HepG2 (cell line): ENCODE measurements at regions not wholly inside any gene's neighbourhood (a gene's known extent, or its start where the extent isn't known, plus 50 kb on each side); places are given as distances from the start of the nearest gene placed in this dataset.

Experiments
- ATAC-seq: fragments of 200-7000 bp; cut with Tn5 transposase; 3 replicates; pipeline ENCODE4 v1.9.1; 2020; ENCODE audit warnings: mild to moderate bottlenecking, moderate library complexity
- BruUV-seq: library from RNA; stranded (reverse); fragments of 400-500 nt; replicated peaks from 2 replicates; lab custom pipeline; 2021; lab: Mats Ljungman, UMichigan
- CTCF ChIA-PET: fragments of 300-600 bp; formaldehyde crosslinking; extraction: SDS; loops from one replicate; lab custom pipeline; 2021; ENCODE audit warnings: low total read pairs, inconsistent platforms, low intra/inter-chr PET ratio; lab: Yijun Ruan, JAX
- POLR2A ChIA-PET: fragments of 350-600 bp; sonication (Branson Sonifier 250); formaldehyde crosslinking; loops from one replicate; lab custom pipeline; 2020; ENCODE audit warnings: antibody characterized with exemption, inconsistent platforms; lab: Yijun Ruan, JAX
- DNase-seq: peaks from one replicate; pipeline ENCODE4 v3.0.0-alpha.2; 2015; ENCODE audit warnings: low spot score
- FAIRE-seq: peaks from 3 replicates; lab custom pipeline; 2011; peaks lifted over from hg19 to GRCh38; lab: Jason Lieb, UNC
- H2AFZ ChIP-seq: one replicate; pipeline ENCODE4 v1.6.1; 2011; ENCODE audit warnings: low read length, inconsistent platforms
- H3K27ac ChIP-seq: fragments of 300-600 bp; 3 replicates; pipeline ENCODE4 v1.8.0; 2011; ENCODE audit warnings: mixed run types, mild to moderate bottlenecking, mixed read lengths, low read length, inconsistent platforms; ENCODE audit not compliant: insufficient read depth; ENCODE audit errors: extremely low read length
- H3K27me3 ChIP-seq, 2 experiments: fragments of 200-600 bp in 1 of 2; 2 replicates in 1 of 2; 3 replicates in 1 of 2; pipeline versions ENCODE4 v1.6.0 to v1.8.0; 2011; ENCODE audit warnings: low read length in 2 of 2, mild to moderate bottlenecking in 2 of 2, moderate library complexity in 2 of 2, inconsistent platforms in 1 of 2; ENCODE audit not compliant: insufficient read depth in 2 of 2, control insufficient read depth in 1 of 2
- H3K36me3 ChIP-seq, 2 experiments: fragments of 200-600 bp in 1 of 2; replicated peaks in 1 of 2; 2 replicates in 1 of 2; 3 replicates in 1 of 2; pipeline versions ENCODE4 v1.5.1 to v1.8.0; 2011; ENCODE audit warnings: low read length in 2 of 2, inconsistent platforms in 1 of 2; ENCODE audit not compliant: insufficient read depth in 2 of 2, control insufficient read depth in 1 of 2
- H3K4me1 ChIP-seq: 2 replicates; pipeline ENCODE4 v1.5.1; 2012; ENCODE audit warnings: low read length, inconsistent platforms; ENCODE audit not compliant: insufficient read depth
- H3K4me2 ChIP-seq: 2 replicates; pipeline ENCODE4 v1.6.0; 2011; ENCODE audit warnings: low read depth, low read length, inconsistent platforms
- H3K4me3 ChIP-seq, 3 experiments: fragments of 200-600 bp in 1 of 3; sonication (generic), shearing (Covaris generic) in 1 of 3; replicated peaks in 1 of 3; 2 replicates each; pipeline ENCODE4 v1.5.1; 2011 to 2016; ENCODE audit warnings: low read length in 3 of 3, inconsistent platforms in 2 of 3, low read depth in 2 of 3, mild to moderate bottlenecking in 2 of 3, control low read depth in 1 of 3, mixed read lengths in 1 of 3; ENCODE audit not compliant: insufficient read depth in 1 of 3
- H3K79me2 ChIP-seq: one replicate; pipeline ENCODE4 v1.6.1; 2011; ENCODE audit warnings: low read length, inconsistent platforms; ENCODE audit not compliant: insufficient read depth
- H3K9ac ChIP-seq: 2 replicates; pipeline ENCODE4 v1.6.0; 2011; ENCODE audit warnings: mild to moderate bottlenecking, low read depth, low read length, inconsistent platforms; ENCODE audit not compliant: insufficient read depth
- H3K9me3 ChIP-seq: 2 replicates; pipeline ENCODE4 v1.5.1; 2012; ENCODE audit warnings: mild to moderate bottlenecking, low read length
- H4K20me1 ChIP-seq: 2 replicates; pipeline ENCODE4 v1.6.0; 2011; ENCODE audit warnings: inconsistent platforms, mild to moderate bottlenecking, low read length, moderate library complexity; ENCODE audit not compliant: insufficient read depth
- E2F1 ChIP-seq: sonication (generic); formaldehyde crosslinking; IDR thresholded peaks from 2 replicates; pipeline ENCODE4 v1.5.0; 2020; ENCODE audit warnings: missing genetic modification reagents
- ELF3 ChIP-seq: IDR thresholded peaks from 2 replicates; pipeline ENCODE4 v1.6.1; 2016; ENCODE audit warnings: missing genetic modification reagents, missing compliant biosample characterization
- GMEB2 ChIP-seq: IDR thresholded peaks from 2 replicates; pipeline ENCODE4 v1.6.1; 2016; ENCODE audit warnings: missing biosample characterization, missing genetic modification reagents, low read depth
- HES4 ChIP-seq: sonication (generic); formaldehyde crosslinking; IDR thresholded peaks from 2 replicates; pipeline ENCODE4 v1.9.0; 2021; ENCODE audit warnings: mild to moderate bottlenecking, missing genetic modification reagents, borderline replicate concordance
- HMG20B ChIP-seq: conservative IDR thresholded peaks from 2 replicates; pipeline ENCODE4 v1.6.1; 2016; ENCODE audit warnings: missing genetic modification reagents, missing compliant biosample characterization
- HOMEZ ChIP-seq: IDR thresholded peaks from 2 replicates; pipeline ENCODE4 v1.6.1; 2016; ENCODE audit warnings: low read depth
- KLF9 ChIP-seq: IDR thresholded peaks from 2 replicates; pipeline ENCODE4 v1.6.1; 2016; ENCODE audit warnings: low read depth
- MTA1 ChIP-seq: sonication (generic); formaldehyde crosslinking; IDR thresholded peaks from 2 replicates; pipeline ENCODE4 v1.4.0; 2020; ENCODE audit warnings: missing genetic modification reagents, mild to moderate bottlenecking, borderline replicate concordance
- NCOA5 ChIP-seq: sonication (generic); formaldehyde crosslinking; IDR thresholded peaks from 2 replicates; pipeline ENCODE4 v1.4.0; 2020; ENCODE audit warnings: missing genetic modification reagents
- NFIB ChIP-seq: sonication (generic); formaldehyde crosslinking; IDR thresholded peaks from 2 replicates; pipeline ENCODE4 v1.9.0; 2021; ENCODE audit warnings: missing genetic modification reagents, mild to moderate bottlenecking, borderline replicate concordance
- NRL ChIP-seq: sonication (generic); formaldehyde crosslinking; IDR thresholded peaks from 2 replicates; pipeline ENCODE4 v1.5.0; 2020; ENCODE audit warnings: missing genetic modification reagents, mild to moderate bottlenecking, moderate library complexity, borderline replicate concordance
- RELA ChIP-seq: sonication (generic); formaldehyde crosslinking; IDR thresholded peaks from 2 replicates; pipeline ENCODE4 v1.4.0; 2020; ENCODE audit warnings: missing genetic modification reagents
- SOX5 ChIP-seq: IDR thresholded peaks from 2 replicates; pipeline ENCODE4 v1.6.1; 2016; ENCODE audit warnings: borderline replicate concordance
- SPEN ChIP-seq: sonication (generic); formaldehyde crosslinking; IDR thresholded peaks from 2 replicates; pipeline ENCODE4 v1.5.1; 2020; ENCODE audit warnings: low read depth, mild to moderate bottlenecking, missing genetic modification reagents
- ZNF264 ChIP-seq: sonication (generic); formaldehyde crosslinking; IDR thresholded peaks from 2 replicates; pipeline ENCODE4 v1.4.0; 2020; ENCODE audit warnings: missing genetic modification reagents
- ZNF296 ChIP-seq: sonication (generic); formaldehyde crosslinking; conservative IDR thresholded peaks from 2 replicates; pipeline ENCODE4 v1.5.0; 2020; ENCODE audit warnings: mild to moderate bottlenecking, missing genetic modification reagents
- ZNF776 ChIP-seq: sonication (generic); formaldehyde crosslinking; IDR thresholded peaks from 2 replicates; pipeline ENCODE4 v1.4.0; 2020; ENCODE audit warnings: mild to moderate bottlenecking, missing genetic modification reagents
- ZNF788 ChIP-seq: sonication (generic); formaldehyde crosslinking; IDR thresholded peaks from 2 replicates; pipeline ENCODE4 v1.5.0; 2020; ENCODE audit warnings: mild to moderate bottlenecking, missing genetic modification reagents, borderline replicate concordance
- ZSCAN29 ChIP-seq: sonication (generic); formaldehyde crosslinking; conservative IDR thresholded peaks from 2 replicates; pipeline ENCODE4 v1.4.0; 2020; ENCODE audit warnings: mild to moderate bottlenecking, missing genetic modification reagents
- WGBS: methylation state at CpG from one replicate; pipeline ENCODE4 v1.1.6; 2017; ENCODE audit warnings: low lambda C conversion rate; 5-methylcytosine and 5-hydroxymethylcytosine counted together
- in situ Hi-C: cut with HindIII; loops from 2 replicates; pipeline ENCODE4 v1.10.0; 2017; ENCODE audit warnings: low pct_unique_long_range_greater_than_20kb; ENCODE audit not compliant: extremely low pct_ligation_motif_present
- intact Hi-C: fragments of 100-400 bp; cut with micrococcal nuclease; formaldehyde crosslinking; loops from one replicate; pipeline ENCODE4 v1.10.0; 2022; ENCODE audit not compliant: unreplicated experiment

GRCh38 chr5:2188137-2188536, 305.4 kb upstream of the IRX4 start:
- no peak for DNase-seq
- no peak for ATAC-seq
- in situ Hi-C loops: no loop called here
- BruUV-seq: no TSS peak
- ChIA-PET POLR2A (no interaction called here), CTCF (no interaction called here)
- H3K4me3 ChIP-seq: no peak overlapping the region
- no peaks in the 10 kb centered on the region for H4K20me1 ChIP-seq
- intact Hi-C loops: no loop called here
- no peak overlapping the region for H3K4me2 ChIP-seq
- H3K36me3 ChIP-seq: no peaks in the 10 kb centered on the region
- no peak overlapping the region for H2AFZ ChIP-seq
- WGBS: 49% methylated on average over 7 of the region's 7 CpGs
- no peak overlapping the region for H3K27ac ChIP-seq
- no peaks in the 10 kb centered on the region for H3K4me1 ChIP-seq
- H3K27me3 ChIP-seq: peaks cover 6 to 40% of the 10 kb centered on the region in 2 experiments; a peak in 3 of 5 replicates
- FAIRE-seq: no peak
- TF ChIP-seq ZSCAN29 (no peak), E2F1 (CRISPR knock-in tag) (no peak), ZNF788 (no peak), NFIB (CRISPR knock-in tag) (no peak), RELA (CRISPR knock-in tag) (no peak), ZNF296 (no peak), KLF9 (CRISPR knock-in tag) (no peak), ELF3 (CRISPR knock-in tag) (no peak), MTA1 (CRISPR knock-in tag) (no peak), NRL (no peak), NCOA5 (CRISPR knock-in tag) (no peak), HES4 (CRISPR knock-in tag) (no peak), HOMEZ (CRISPR knock-in tag) (no peak), HMG20B (no peak), ZNF776 (CRISPR knock-in tag) (no peak), GMEB2 (CRISPR knock-in tag) (no peak), ZNF264 (CRISPR knock-in tag) (no peak), SPEN (no peak), SOX5 (CRISPR knock-in tag) (no peak)
- H3K9me3 ChIP-seq: no peaks in the 10 kb centered on the region
- H3K79me2 ChIP-seq: no peaks in the 10 kb centered on the region
- no peak overlapping the region for H3K9ac ChIP-seq
